ENCODE measurements at regions not wholly inside any gene's neighbourhood (a gene's known extent, or its start where the extent isn't known, plus 50 kb on each side); places are given as distances from the start of the nearest gene placed in this dataset.

DNA sequence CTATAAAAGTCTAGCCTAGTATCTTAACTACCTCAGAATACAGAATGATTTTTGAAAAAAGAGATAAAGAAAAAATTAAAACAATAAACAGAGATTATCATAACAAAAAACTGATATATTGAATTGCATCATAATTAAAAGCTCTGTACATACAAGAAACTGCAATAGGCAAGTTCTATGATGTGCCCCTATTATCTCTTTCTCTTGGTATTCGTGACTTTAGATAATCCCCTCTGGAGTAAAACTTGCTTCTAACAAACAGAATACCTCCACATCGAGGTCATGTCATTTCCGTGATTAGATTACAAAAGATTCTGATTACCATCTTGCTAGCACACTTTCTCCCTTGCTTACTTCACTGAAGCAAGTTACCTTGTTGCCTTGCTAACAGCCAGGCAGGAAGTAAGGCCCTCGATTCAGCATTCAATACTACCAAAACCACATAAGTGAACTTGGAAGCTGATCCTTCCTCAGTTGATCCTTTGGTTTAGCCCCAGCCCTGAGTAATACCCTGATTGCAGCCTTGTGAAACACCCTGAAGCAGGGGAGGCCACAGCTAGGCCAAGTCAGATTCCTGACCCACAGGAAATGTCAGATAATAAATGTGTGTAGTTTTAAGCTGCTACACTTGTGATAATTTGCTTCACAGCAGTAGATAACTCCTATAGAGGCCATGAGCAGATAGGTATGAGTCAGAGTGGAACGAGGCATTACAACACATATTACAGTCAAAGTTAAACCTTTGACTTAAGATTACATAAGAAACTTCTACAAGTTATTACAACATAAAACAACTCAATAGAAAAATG is 53.7 kb upstream of the TMX4 start:
- DNase-seq = no peak

DNA sequence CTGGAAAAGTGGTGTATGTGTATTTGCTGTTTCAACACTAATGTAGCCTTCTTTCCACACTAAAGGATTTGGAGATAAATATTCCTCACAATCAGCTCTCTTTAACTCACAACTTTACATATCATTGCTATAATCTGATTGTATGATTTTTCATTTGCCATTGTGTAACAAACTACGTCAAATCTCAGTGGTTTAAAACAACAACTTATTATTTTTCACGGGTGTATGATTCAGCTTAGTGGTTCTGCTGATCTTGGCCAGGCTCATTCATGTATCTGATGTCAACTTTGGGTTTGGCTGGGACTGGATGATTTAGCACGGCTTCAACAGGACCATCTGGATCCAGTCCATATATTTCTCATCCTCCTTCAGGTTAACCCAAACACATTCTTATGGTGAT is 55.4 kb upstream of the TMX4 start:
- no peak for DNase-seq

DNA sequence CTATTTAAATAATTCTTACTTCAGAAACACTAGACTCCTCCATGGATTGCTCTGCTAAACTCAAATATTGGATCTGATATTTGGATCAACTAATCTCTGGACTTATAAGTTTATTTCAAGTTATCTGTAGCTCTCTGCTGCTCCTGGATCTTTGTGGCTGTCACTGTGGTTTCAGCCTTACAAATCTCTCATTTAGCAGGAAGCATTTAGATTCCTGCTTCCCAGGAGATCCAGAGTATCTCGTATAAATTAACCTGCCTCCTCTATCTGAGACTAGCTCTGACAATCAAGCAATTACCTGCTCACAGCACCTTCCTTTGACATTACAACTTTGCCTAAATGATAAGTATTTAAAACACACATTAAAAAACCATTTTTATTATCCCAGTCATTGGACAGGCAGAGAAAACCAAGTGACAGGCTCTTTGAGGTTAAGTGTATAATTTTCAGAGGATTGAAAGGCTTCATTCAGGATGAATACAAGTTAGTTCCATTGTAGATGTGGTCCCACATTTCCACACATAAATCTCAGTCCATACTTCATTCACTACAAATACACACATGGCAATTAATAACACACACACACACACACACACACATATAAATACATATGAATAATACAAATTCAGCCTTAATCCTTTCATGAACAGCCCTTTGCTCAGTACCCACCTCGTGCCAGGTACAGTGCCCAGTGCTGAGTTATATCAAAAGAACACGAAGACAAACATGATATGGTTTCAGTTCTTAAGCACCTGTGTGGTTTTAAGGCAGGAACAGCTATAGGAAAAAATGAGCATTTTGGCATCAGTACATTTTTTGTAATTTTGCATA is 55.5 kb upstream of the PLCB1 start:
- no peak for DNase-seq

DNA sequence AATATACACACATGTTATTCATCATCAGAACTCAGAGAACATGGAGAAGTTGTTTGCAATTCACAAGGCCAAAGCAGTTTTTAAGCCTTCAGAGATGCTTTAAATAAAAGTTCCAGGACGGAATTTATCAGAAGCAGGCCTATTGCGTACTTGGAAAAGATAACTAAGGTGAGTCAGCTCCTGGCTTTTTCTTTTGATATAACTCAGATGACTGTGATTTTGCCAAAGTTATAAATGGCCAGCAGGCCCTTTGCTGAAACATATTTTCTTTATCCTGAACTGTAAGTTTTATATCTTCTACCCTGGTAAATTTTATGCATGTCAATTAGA is 55.0 kb upstream of the PLCB1 start:
- no peak for DNase-seq

DNA sequence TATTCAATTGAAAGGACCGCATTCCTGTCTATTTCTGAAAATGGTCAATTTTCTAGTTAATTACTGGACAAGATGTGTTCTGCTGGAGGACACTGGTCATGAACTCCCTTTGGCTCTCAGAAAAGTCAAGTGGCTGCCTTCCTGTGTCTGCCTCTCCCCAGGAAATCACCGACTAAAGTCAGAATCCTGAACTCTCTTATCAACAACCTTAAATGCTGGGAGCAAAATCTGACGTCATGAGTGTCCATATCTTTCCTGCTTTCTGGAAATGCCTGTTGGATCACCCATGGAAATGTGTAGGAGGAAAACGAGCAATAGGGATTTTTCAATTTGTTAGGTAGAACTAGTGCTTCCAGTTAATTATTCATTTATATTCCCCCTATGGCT is 53.5 kb upstream of the PLCB1 start:
- DNase-seq = no peak

DNA sequence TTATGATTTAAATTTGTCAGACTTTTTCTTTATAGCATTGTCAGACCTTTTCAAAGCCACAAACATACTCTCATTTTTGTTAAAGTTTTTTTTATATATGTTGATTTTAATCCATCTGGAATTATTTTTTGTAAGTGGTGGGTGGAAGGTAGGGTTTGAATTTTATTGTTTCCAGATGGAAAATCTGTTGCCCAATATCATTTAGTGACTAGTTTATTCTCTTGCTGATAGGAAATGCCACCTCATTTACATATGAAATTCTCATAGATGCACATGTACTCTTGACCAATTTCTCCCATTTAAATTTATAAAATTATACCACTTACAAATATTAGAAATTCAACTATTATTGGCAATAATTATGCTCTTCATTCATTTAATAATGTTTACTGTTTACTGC is 52.1 kb upstream of the PLCB1 start:
- no peak for DNase-seq

DNA sequence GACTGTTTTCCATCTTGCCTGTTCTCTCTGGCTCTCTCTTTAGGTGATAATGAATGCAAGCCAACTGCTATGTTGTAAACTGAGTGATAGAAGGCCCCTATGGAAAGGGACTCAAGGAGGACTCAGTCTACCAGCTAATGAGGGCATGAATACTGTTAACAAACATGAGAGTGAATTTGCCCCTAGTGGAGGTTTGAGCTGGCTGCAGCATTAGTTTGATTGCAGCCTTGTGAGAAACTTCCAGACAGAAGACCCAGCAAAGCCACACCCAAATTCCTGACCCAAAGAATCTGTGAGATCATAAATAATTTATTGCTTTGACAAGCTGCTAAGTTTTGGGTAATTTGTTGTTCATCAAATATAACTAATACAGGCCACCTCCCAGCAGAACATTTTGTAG is 50.0 kb upstream of the PLCB1 start:
- peak; percentile 11 for DNase-seq

All from RPMI8226 (cell line).